ENCODE measurements at regions not wholly inside any gene's neighbourhood (a gene's known extent, or its start where the extent isn't known, plus 50 kb on each side); places are given as distances from the start of the nearest gene placed in this dataset.

GRCh38 chr5:1661311-1661710 lies 137.6 kb upstream of the LPCAT1 start:
- TF ChIP-seq CTCF (conservative IDR thresholded peaks at IDR 0.05) (no peak), ZFX (IDR thresholded peaks at IDR 0.05) (no peak)
